Activated naive CD8-positive, alpha-beta T cell treated with anti-CD3 and anti-CD28 coated beads, Interleukin-2, amount 50 U/mL, for 24 hours (primary cell): ENCODE measurements at regions not wholly inside any gene's neighbourhood (a gene's known extent, or its start where the extent isn't known, plus 50 kb on each side); places are given as distances from the start of the nearest gene placed in this dataset.
"Not testable (repeated sequence)": the region's sequence is repeated elsewhere in the genome, so short reads cannot be mapped to it uniquely, and the experiment has no call there.

Source experiments
- ATAC-seq: fragments of 150-1000 bp; cut with Tn5 transposase; one replicate; pipeline ENCODE4 v1.10.0; 2021
- DNase-seq: peaks from one replicate; pipeline ENCODE4 v3.0.0; 2021
- H3K27ac Mint-ChIP-seq: one replicate; pipeline ENCODE4 v1.8.0; 2021; ENCODE audit warnings: mild to moderate bottlenecking, mixed read lengths
- H3K27me3 Mint-ChIP-seq: one replicate; pipeline ENCODE4 v1.8.0; 2021; ENCODE audit warnings: mixed read lengths
- H3K36me3 Mint-ChIP-seq: one replicate; pipeline ENCODE4 v1.8.0; 2021; ENCODE audit warnings: low read depth, mixed read lengths
- H3K4me1 Mint-ChIP-seq: one replicate; pipeline ENCODE4 v1.8.0; 2021; ENCODE audit warnings: mixed read lengths
- H3K4me3 Mint-ChIP-seq: one replicate; pipeline ENCODE4 v1.8.0; 2021; ENCODE audit warnings: mild to moderate bottlenecking, moderate library complexity, mixed read lengths
- H3K9me3 Mint-ChIP-seq: one replicate; pipeline ENCODE4 v1.8.0; 2021; ENCODE audit warnings: mixed read lengths

- Mint-ChIP-seq H3K27me3 (no peaks in the 10 kb centered on the region), H3K36me3 (no peaks in the 10 kb centered on the region), H3K4me1 (no peaks in the 10 kb centered on the region), H3K4me3 (no peak overlapping the region), H3K9me3 (peaks cover 5% of the 10 kb centered on the region), H3K27ac (no peak overlapping the region)
- ATAC-seq (no peak), DNase-seq (no peak)
Observed at GRCh38 chr6:55937951-55938690, 62.7 kb upstream of the BMP5 start.

GRCh38 chr6:55937261-55937947 is 62.0 kb upstream of the BMP5 start:
- Mint-ChIP-seq H3K4me3 (no peak overlapping the region), H3K4me1 (no peaks in the 10 kb centered on the region), H3K9me3 (peaks cover 5% of the 10 kb centered on the region), H3K27me3 (no peaks in the 10 kb centered on the region), H3K27ac (no peak overlapping the region), H3K36me3 (no peaks in the 10 kb centered on the region)
- no peak for DNase-seq
- no peak for ATAC-seq

- H3K27ac Mint-ChIP-seq = no peak overlapping the region
- no peaks in the 10 kb centered on the region for H3K36me3 Mint-ChIP-seq
- DNase-seq (no peak), ATAC-seq (no peak)
- H3K4me1 Mint-ChIP-seq = no peaks in the 10 kb centered on the region
- no peaks in the 10 kb centered on the region for H3K27me3 Mint-ChIP-seq
- no peak overlapping the region for H3K4me3 Mint-ChIP-seq
- H3K9me3 Mint-ChIP-seq = peaks cover 8% of the 10 kb centered on the region
Observed at GRCh38 chr6:55931101-55931500, 55.7 kb upstream of the BMP5 start.

- ATAC-seq, H3K4me1 Mint-ChIP-seq, DNase-seq, H3K27me3 Mint-ChIP-seq, H3K36me3 Mint-ChIP-seq, H3K9me3 Mint-ChIP-seq, H3K4me3 Mint-ChIP-seq, H3K27ac Mint-ChIP-seq: not testable (repeated sequence)
Observed at GRCh38 chr6:55927713-55928112, 52.3 kb upstream of the BMP5 start.

- H3K36me3 Mint-ChIP-seq = no peaks in the 10 kb centered on the region
- no peaks in the 10 kb centered on the region for H3K4me1 Mint-ChIP-seq
- DNase-seq = no peak
- peaks cover 14% of the 10 kb centered on the region for H3K9me3 Mint-ChIP-seq
- ATAC-seq = no peak
- H3K27ac Mint-ChIP-seq = no peak overlapping the region
- no peak overlapping the region for H3K4me3 Mint-ChIP-seq
- no peaks in the 10 kb centered on the region for H3K27me3 Mint-ChIP-seq
Observed at GRCh38 chr6:55925292-55925691, 49.9 kb upstream of the BMP5 start.
